Osteoblast (primary cell): ENCODE measurements at regions not wholly inside any gene's neighbourhood (a gene's known extent, or its start where the extent isn't known, plus 50 kb on each side); places are given as distances from the start of the nearest gene placed in this dataset.
A peak's percentile ranks its signal among the peaks of the same experiment; 100 is the strongest.

Experiments used
- DNase-seq: peaks from one replicate; pipeline ENCODE4 v3.0.0; 2011; ENCODE audit warnings: low spot score, mixed read lengths; ENCODE audit not compliant: insufficient read length; ENCODE audit errors: missing footprints
- H2AFZ ChIP-seq: 2 replicates; pipeline ENCODE4 v1.6.0; 2011; ENCODE audit warnings: mild to moderate bottlenecking, low read length
- H3K27ac ChIP-seq: 2 replicates; pipeline ENCODE4 v1.5.1; 2011; ENCODE audit warnings: mild to moderate bottlenecking, low read depth, low read length, moderate library complexity
- H3K27me3 ChIP-seq: 2 replicates; pipeline ENCODE4 v1.6.0; 2012; ENCODE audit warnings: mild to moderate bottlenecking, control low read depth, inconsistent platforms, low read length, moderate library complexity; ENCODE audit not compliant: insufficient read depth
- H3K36me3 ChIP-seq: 2 replicates; pipeline ENCODE4 v1.5.1; 2011; ENCODE audit warnings: mild to moderate bottlenecking, low read length, control low read depth, moderate library complexity; ENCODE audit not compliant: insufficient read depth
- H3K4me1 ChIP-seq: 2 replicates; pipeline ENCODE4 v1.5.1; 2011; ENCODE audit warnings: mild to moderate bottlenecking, low read length, control low read depth, moderate library complexity; ENCODE audit not compliant: insufficient read depth
- H3K4me2 ChIP-seq: 2 replicates; pipeline ENCODE4 v1.6.0; 2011; ENCODE audit warnings: mild to moderate bottlenecking, low read length; ENCODE audit not compliant: insufficient read depth
- H3K4me3 ChIP-seq: fragments of 200-600 bp; sonication (generic); 3 replicates; pipeline ENCODE4 v1.5.1; 2012; ENCODE audit warnings: mild to moderate bottlenecking, low read length, inconsistent platforms; ENCODE audit not compliant: insufficient read depth
- H3K79me2 ChIP-seq: 2 replicates; pipeline ENCODE4 v1.6.0; 2012; ENCODE audit warnings: mild to moderate bottlenecking, low read length, control low read depth, inconsistent platforms; ENCODE audit not compliant: insufficient read depth
- H3K9me3 ChIP-seq: 2 replicates; pipeline ENCODE4 v1.5.1; 2011; ENCODE audit warnings: low read depth, low read length, control low read depth
- H4K20me1 ChIP-seq: 2 replicates; pipeline ENCODE4 v1.6.0; 2012; ENCODE audit warnings: mild to moderate bottlenecking, low read length, control low read depth; ENCODE audit not compliant: insufficient read depth
- CTCF ChIP-seq: IDR thresholded peaks from 2 replicates; pipeline ENCODE4 v1.5.1; 2011; ENCODE audit warnings: mild to moderate bottlenecking, low read depth, low read length, moderate library complexity; ENCODE audit errors: extremely low read depth

GRCh38 chr3:127053450-127053849 is 70.5 kb downstream of the PLXNA1 start:
- Histone ChIP-seq H4K20me1 (no peaks in the 10 kb centered on the region), H3K27me3 (peaks cover 9% of the 10 kb centered on the region), H2AFZ (no peak overlapping the region), H3K36me3 (no peaks in the 10 kb centered on the region), H3K79me2 (no peaks in the 10 kb centered on the region), H3K4me2 (no peak overlapping the region), H3K27ac (no peak overlapping the region), H3K4me3 (no peak overlapping the region), H3K9me3 (peaks cover 7% of the 10 kb centered on the region), H3K4me1 (no peaks in the 10 kb centered on the region)
- no peak for TF ChIP-seq CTCF
- peak; percentile 81 for DNase-seq

- H2AFZ ChIP-seq: no peak overlapping the region
- no peaks in the 10 kb centered on the region for H3K4me1 ChIP-seq
- H3K27me3 ChIP-seq: peaks cover 6% of the 10 kb centered on the region
- no peak overlapping the region for H3K4me2 ChIP-seq
- peaks cover 7% of the 10 kb centered on the region for H3K9me3 ChIP-seq
- H3K27ac ChIP-seq: no peak overlapping the region
- no peaks in the 10 kb centered on the region for H3K79me2 ChIP-seq
- H3K4me3 ChIP-seq: no peak overlapping the region
- no peak for TF ChIP-seq CTCF
- DNase-seq: peak; percentile 43
- H3K36me3 ChIP-seq: no peaks in the 10 kb centered on the region
- no peaks in the 10 kb centered on the region for H4K20me1 ChIP-seq
Measured at GRCh38 chr3:127053979-127054378, 71.1 kb downstream of the PLXNA1 start.

- DNase-seq: no peak
- no peak overlapping the region for H2AFZ ChIP-seq
- H3K36me3 ChIP-seq: no peaks in the 10 kb centered on the region
- no peaks in the 10 kb centered on the region for H4K20me1 ChIP-seq
- H3K79me2 ChIP-seq: no peaks in the 10 kb centered on the region
- H3K9me3 ChIP-seq: peaks cover 7% of the 10 kb centered on the region
- H3K27me3 ChIP-seq: peaks cover 12% of the 10 kb centered on the region
- no peak for TF ChIP-seq CTCF
- H3K27ac ChIP-seq: no peak overlapping the region
- no peak overlapping the region for H3K4me3 ChIP-seq
- no peak overlapping the region for H3K4me2 ChIP-seq
- H3K4me1 ChIP-seq: no peaks in the 10 kb centered on the region
Measured at GRCh38 chr3:127056281-127056680, 73.4 kb downstream of the PLXNA1 start.

GRCh38 chr3:127056976-127057375 is 74.1 kb downstream of the PLXNA1 start:
- Histone ChIP-seq H4K20me1 (no peaks in the 10 kb centered on the region), H3K79me2 (no peaks in the 10 kb centered on the region), H2AFZ (no peak overlapping the region), H3K4me2 (no peak overlapping the region), H3K4me1 (no peaks in the 10 kb centered on the region), H3K36me3 (no peaks in the 10 kb centered on the region), H3K27me3 (peaks cover 15% of the 10 kb centered on the region), H3K27ac (no peak overlapping the region), H3K4me3 (no peak overlapping the region), H3K9me3 (peaks cover 7% of the 10 kb centered on the region)
- no peak for DNase-seq
- no peak for TF ChIP-seq CTCF
